K562 (cell line): ENCODE measurements at regions not wholly inside any gene's neighbourhood (a gene's known extent, or its start where the extent isn't known, plus 50 kb on each side); places are given as distances from the start of the nearest gene placed in this dataset.

ENCODE experiments used
- ATAC-seq: fragments of 200-7000 bp; cut with Tn5 transposase; 3 replicates; pipeline ENCODE4 v1.9.1; 2020; ENCODE audit warnings: moderate library complexity
- BruUV-seq: library from RNA; stranded (reverse); fragments of 400-500 nt; replicated peaks from 2 replicates; lab custom pipeline; 2021; lab: Mats Ljungman, UMichigan
- CTCF ChIA-PET: fragments of 300-600 bp; formaldehyde crosslinking; extraction: SDS; loops from one replicate; lab custom pipeline; 2021; ENCODE audit warnings: low intra/inter-chr PET ratio; lab: Yijun Ruan, JAX
- POLR2A ChIA-PET: fragments of 300-600, 350-650 bp; sonication (Branson Sonifier 250); formaldehyde crosslinking; extraction: SDS; loops from one replicate; lab custom pipeline; 2021; ENCODE audit warnings: antibody characterized with exemption, inconsistent platforms; lab: Yijun Ruan, JAX
- DNase-seq, 4 experiments: peaks; one replicate each; pipeline versions ENCODE4 v3.0.0 to v3.0.0-alpha.2; 2011 to 2018; ENCODE audit warnings: low spot score in 3 of 4, mixed read lengths in 3 of 4; ENCODE audit errors: extremely low read depth in 1 of 4
- FAIRE-seq: peaks from 2 replicates; lab custom pipeline; 2011; peaks lifted over from hg19 to GRCh38; lab: Jason Lieb, UNC
- H2AFZ ChIP-seq: 2 replicates; pipeline ENCODE4 v1.6.0; 2011; ENCODE audit warnings: low read depth, low read length, control low read depth, inconsistent platforms
- H3K27ac ChIP-seq: fragments of 200-600 bp; 3 replicates; pipeline ENCODE4 v1.8.0; 2011; ENCODE audit warnings: low read depth, mild to moderate bottlenecking, control low read depth, inconsistent platforms, low read length, moderate library complexity, mixed read lengths; ENCODE audit errors: extremely low read depth
- H3K27me3 ChIP-seq, 2 experiments: fragments of 300-600 bp in 1 of 2; 2 replicates in 1 of 2; 3 replicates in 1 of 2; pipeline versions ENCODE4 v1.6.0 to v1.8.0; 2011; ENCODE audit warnings: inconsistent platforms in 2 of 2, low read length in 2 of 2, mild to moderate bottlenecking in 1 of 2, mixed read lengths in 1 of 2, moderate library complexity in 1 of 2; ENCODE audit not compliant: control insufficient read depth in 2 of 2, insufficient read depth in 2 of 2
- H3K36me3 ChIP-seq: fragments of 300-600 bp; 3 replicates; pipeline ENCODE4 v1.8.0; 2011; ENCODE audit warnings: mild to moderate bottlenecking, low read length, inconsistent platforms; ENCODE audit not compliant: control insufficient read depth, insufficient read depth
- H3K4me1 ChIP-seq, 2 experiments: fragments of 200-600 bp in 1 of 2; replicated peaks in 1 of 2; 2 replicates in 1 of 2; 3 replicates in 1 of 2; pipeline versions ENCODE4 v1.5.1 to v1.8.0; 2011; ENCODE audit warnings: inconsistent platforms in 2 of 2, low read length in 2 of 2, mild to moderate bottlenecking in 1 of 2, mixed read lengths in 1 of 2, moderate library complexity in 1 of 2; ENCODE audit not compliant: control insufficient read depth in 2 of 2, insufficient read depth in 2 of 2
- H3K4me2 ChIP-seq: 2 replicates; pipeline ENCODE4 v1.6.1; 2011; ENCODE audit warnings: low read length, control low read depth, inconsistent platforms, mixed read lengths; ENCODE audit not compliant: insufficient read depth
- H3K4me3 ChIP-seq: fragments of 200-600 bp; sonication (generic), shearing (Covaris generic); 2 replicates; pipeline ENCODE4 v1.5.1; 2016; ENCODE audit warnings: control low read depth, inconsistent platforms
- H3K79me2 ChIP-seq: fragments of 200-600 bp; 3 replicates; pipeline ENCODE4 v1.8.0; 2011; ENCODE audit warnings: low read length, inconsistent platforms; ENCODE audit not compliant: control insufficient read depth, insufficient read depth
- H3K9ac ChIP-seq, 2 experiments: 2 replicates each; pipeline versions ENCODE4 v1.6.0 to v1.6.1; 2011; ENCODE audit warnings: low read depth in 2 of 2, low read length in 2 of 2, control low read depth in 1 of 2, inconsistent platforms in 1 of 2, mild to moderate bottlenecking in 1 of 2, mixed read lengths in 1 of 2; ENCODE audit not compliant: insufficient read depth in 1 of 2
- H3K9me1 ChIP-seq: one replicate; pipeline ENCODE4 v1.6.0; 2011; ENCODE audit warnings: inconsistent platforms, mild to moderate bottlenecking, low read length, moderate library complexity; ENCODE audit not compliant: control insufficient read depth, insufficient read depth
- H3K9me3 ChIP-seq: replicated peaks from 2 replicates; pipeline ENCODE4 v1.5.1; 2011; ENCODE audit warnings: low read depth, low read length, inconsistent platforms; ENCODE audit not compliant: control insufficient read depth, insufficient read depth
- H4K20me1 ChIP-seq: replicated peaks from 2 replicates; pipeline ENCODE4 v1.6.1; 2011; ENCODE audit warnings: low read length, inconsistent platforms, mixed read lengths; ENCODE audit not compliant: control insufficient read depth, insufficient read depth
- CCNT2 ChIP-seq: IDR thresholded peaks from 2 replicates; pipeline ENCODE4 v1.6.1; 2011; ENCODE audit warnings: borderline replicate concordance, low read depth, mild to moderate bottlenecking, moderate library complexity, mixed read lengths, low read length; ENCODE audit not compliant: insufficient read length; ENCODE audit errors: extremely low read depth
- CEBPB ChIP-seq: fragments of 450-650 bp; IDR thresholded peaks from 2 replicates; pipeline ENCODE4 v1.6.1; 2016; ENCODE audit warnings: missing genetic modification characterization, missing compliant biosample characterization
- CEBPG ChIP-seq, 3 experiments: fragments of 200-800 bp in 1 of 3; sonication (Bioruptor generic) in 1 of 3; sonication (generic) in 1 of 3; formaldehyde crosslinking in 1 of 3; IDR thresholded peaks in 2 of 3; conservative IDR thresholded peaks in 1 of 3; 2 replicates each; pipeline versions ENCODE4 v1.6.1 to v1.8.0; 2016 to 2022; ENCODE audit warnings: missing compliant biosample characterization in 2 of 3, missing genetic modification characterization in 2 of 3, mild to moderate bottlenecking in 1 of 3, missing genetic modification reagents in 1 of 3
- DMBX1 ChIP-seq: fragments of 250-450 bp; sonication (Bioruptor Pico); IDR thresholded peaks from 2 replicates; pipeline ENCODE4 v1.8.0; 2022; ENCODE audit warnings: inconsistent platforms, mild to moderate bottlenecking, moderate library complexity, borderline replicate concordance
- ESRRB ChIP-seq: fragments of 250-450 bp; sonication (Bioruptor Pico); IDR thresholded peaks from 2 replicates; pipeline ENCODE4 v1.5.0; 2020; ENCODE audit warnings: mild to moderate bottlenecking, moderate library complexity, borderline replicate concordance
- WGBS: fragments of 100-300 bp; shearing (Covaris generic); methylation state at CpG from one replicate; pipeline ENCODE4 v1.1.6; 2016; ENCODE audit warnings: low coverage, mixed read lengths; ENCODE audit not compliant: insufficient coverage; ENCODE audit errors: missing lambda C conversion rate; 5-methylcytosine and 5-hydroxymethylcytosine counted together
- in situ Hi-C: fragments of 300-500 bp; cut with MboI; formaldehyde crosslinking; loops from 4 replicates; pipeline ENCODE4 v1.15.0; 2018; ENCODE audit warnings: inconsistent platforms, mixed read lengths
- intact Hi-C: fragments of 100-400 bp; cut with micrococcal nuclease; formaldehyde crosslinking; loops from 2 replicates; pipeline ENCODE4 v1.14.2; 2022
- TF ChIP-seq, protein P1 (sequence below): fragments of 450-650 bp; IDR thresholded peaks from 2 replicates; pipeline ENCODE4 v1.6.1; 2016; ENCODE audit warnings: borderline replicate concordance
- TF ChIP-seq, protein P2 (sequence below): fragments of 450-650 bp; IDR thresholded peaks from 2 replicates; pipeline ENCODE4 v1.6.1; 2018; ENCODE audit not compliant: partially characterized antibody

DNA sequence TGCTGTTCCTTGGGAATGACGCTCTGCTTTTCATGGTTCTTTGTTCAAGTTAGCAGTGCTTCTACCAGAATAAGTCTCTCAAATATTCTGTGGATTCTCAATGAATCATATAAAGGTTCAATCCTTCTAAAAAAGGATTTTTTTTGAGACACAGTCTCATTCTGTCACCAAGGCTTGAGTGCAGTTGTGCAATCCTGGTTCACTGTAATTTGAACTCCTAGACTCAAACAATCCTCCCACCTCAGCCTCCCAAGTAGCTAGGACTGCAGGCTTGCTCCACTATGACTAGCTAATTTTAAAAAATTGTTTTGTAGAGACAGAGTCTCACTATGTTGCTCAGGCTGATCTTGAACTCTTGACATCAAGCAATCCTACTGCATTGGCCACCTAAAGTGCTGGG is 64.9 kb upstream of the RELN start:
- intact Hi-C loops, result no loop called here
- Histone ChIP-seq H3K4me1 (no peaks in the 10 kb centered on the region), H3K27ac (no peak overlapping the region), H3K79me2 (no peaks in the 10 kb centered on the region), H3K4me3 (no peak overlapping the region), H3K27me3 (no peaks in the 10 kb centered on the region), H4K20me1 (no peaks in the 10 kb centered on the region), H3K9me3 (no peaks in the 10 kb centered on the region), H3K36me3 (no peaks in the 10 kb centered on the region), H3K9ac (no peak overlapping the region), H3K4me2 (no peak overlapping the region), H3K9me1 (no peaks in the 10 kb centered on the region), H2AFZ (no peak overlapping the region)
- ATAC-seq, result no peak; the same call in 2 of the 3 replicates
- TF ChIP-seq CEBPB (tag) (peak; percentile 85), CEBPG (CRISPR knock-in tag; IDR thresholded peaks at IDR 0.05) (no peak), CEBPG (tag; conservative IDR thresholded peaks at IDR 0.05 in 1 of 2, IDR thresholded peaks at IDR 0.05 in 1 of 2) (peak; percentile 36 to 47; a peak in 1 of 4 replicates), DMBX1 (no peak), ESRRB (no peak), CCNT2 (no peak)
- TF ChIP-seq, protein P1, sequence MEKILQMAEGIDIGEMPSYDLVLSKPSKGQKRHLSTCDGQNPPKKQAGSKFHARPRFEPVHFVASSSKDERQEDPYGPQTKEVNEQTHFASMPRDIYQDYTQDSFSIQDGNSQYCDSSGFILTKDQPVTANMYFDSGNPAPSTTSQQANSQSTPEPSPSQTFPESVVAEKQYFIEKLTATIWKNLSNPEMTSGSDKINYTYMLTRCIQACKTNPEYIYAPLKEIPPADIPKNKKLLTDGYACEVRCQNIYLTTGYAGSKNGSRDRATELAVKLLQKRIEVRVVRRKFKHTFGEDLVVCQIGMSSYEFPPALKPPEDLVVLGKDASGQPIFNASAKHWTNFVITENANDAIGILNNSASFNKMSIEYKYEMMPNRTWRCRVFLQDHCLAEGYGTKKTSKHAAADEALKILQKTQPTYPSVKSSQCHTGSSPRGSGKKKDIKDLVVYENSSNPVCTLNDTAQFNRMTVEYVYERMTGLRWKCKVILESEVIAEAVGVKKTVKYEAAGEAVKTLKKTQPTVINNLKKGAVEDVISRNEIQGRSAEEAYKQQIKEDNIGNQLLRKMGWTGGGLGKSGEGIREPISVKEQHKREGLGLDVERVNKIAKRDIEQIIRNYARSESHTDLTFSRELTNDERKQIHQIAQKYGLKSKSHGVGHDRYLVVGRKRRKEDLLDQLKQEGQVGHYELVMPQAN, result no peak
- TF ChIP-seq, protein P2, sequence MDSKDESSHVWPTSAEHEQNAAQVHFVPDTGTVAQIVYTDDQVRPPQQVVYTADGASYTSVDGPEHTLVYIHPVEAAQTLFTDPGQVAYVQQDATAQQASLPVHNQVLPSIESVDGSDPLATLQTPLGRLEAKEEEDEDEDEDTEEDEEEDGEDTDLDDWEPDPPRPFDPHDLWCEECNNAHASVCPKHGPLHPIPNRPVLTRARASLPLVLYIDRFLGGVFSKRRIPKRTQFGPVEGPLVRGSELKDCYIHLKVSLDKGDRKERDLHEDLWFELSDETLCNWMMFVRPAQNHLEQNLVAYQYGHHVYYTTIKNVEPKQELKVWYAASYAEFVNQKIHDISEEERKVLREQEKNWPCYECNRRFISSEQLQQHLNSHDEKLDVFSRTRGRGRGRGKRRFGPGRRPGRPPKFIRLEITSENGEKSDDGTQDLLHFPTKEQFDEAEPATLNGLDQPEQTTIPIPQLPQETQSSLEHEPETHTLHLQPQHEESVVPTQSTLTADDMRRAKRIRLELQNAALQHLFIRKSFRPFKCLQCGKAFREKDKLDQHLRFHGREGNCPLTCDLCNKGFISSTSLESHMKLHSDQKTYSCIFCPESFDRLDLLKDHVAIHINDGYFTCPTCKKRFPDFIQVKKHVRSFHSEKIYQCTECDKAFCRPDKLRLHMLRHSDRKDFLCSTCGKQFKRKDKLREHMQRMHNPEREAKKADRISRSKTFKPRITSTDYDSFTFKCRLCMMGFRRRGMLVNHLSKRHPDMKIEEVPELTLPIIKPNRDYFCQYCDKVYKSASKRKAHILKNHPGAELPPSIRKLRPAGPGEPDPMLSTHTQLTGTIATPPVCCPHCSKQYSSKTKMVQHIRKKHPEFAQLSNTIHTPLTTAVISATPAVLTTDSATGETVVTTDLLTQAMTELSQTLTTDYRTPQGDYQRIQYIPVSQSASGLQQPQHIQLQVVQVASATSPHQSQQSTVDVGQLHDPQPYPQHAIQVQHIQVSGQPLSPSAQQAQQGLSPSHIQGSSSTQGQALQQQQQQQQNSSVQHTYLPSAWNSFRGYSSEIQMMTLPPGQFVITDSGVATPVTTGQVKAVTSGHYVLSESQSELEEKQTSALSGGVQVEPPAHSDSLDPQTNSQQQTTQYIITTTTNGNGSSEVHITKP, result no peak
- peak; percentile 62 for FAIRE-seq
- ChIA-PET CTCF (no interaction called here), POLR2A (interaction anchor here (0.7 kb wide), 1 partner anchor 66 kb away, joined by 4 read pairs; no protein-coding TSS in a partner anchor)
- in situ Hi-C loops, result no loop called here
- BruUV-seq, result no TSS peak
- 58% methylated on average over 1 of the region's 1 CpG for WGBS
- DNase-seq, result no peak
